ENCODE measurements at regions not wholly inside any gene's neighbourhood (a gene's known extent, or its start where the extent isn't known, plus 50 kb on each side); places are given as distances from the start of the nearest gene placed in this dataset.

- Mint-ChIP-seq H3K4me3 (no peak overlapping the region), H3K9me3 (peaks cover 0 to 3% (median 0%) of the 10 kb centered on the region in 7 donors)
Measured at GRCh38 chr5:135223891-135224625, 175.0 kb downstream of the MACROH2A1 start.

GRCh38 chr5:135223404-135223803, 175.6 kb downstream of the MACROH2A1 start:
- no peak overlapping the region for H3K4me3 Mint-ChIP-seq
- peak overlapping the region in 1 of 6 donors; percentile 41 for H3K27ac Mint-ChIP-seq
- peaks cover 0 to 3% (median 0%) of the 10 kb centered on the region in 7 donors for H3K9me3 Mint-ChIP-seq
- no peaks in the 10 kb centered on the region for H3K36me3 Mint-ChIP-seq
- DNase-seq: no peak
- H3K4me1 Mint-ChIP-seq: peaks cover 0 to 4% (median 0%) of the 10 kb centered on the region in 3 donors
- H3K27me3 Mint-ChIP-seq: peaks cover 13 to 16% (median 15%) of the 10 kb centered on the region in 3 donors
- no peak for ATAC-seq (ENCODE audit: low read depth in 2 of 2)

More at GRCh38 chr5:135223891-135224625, 175.0 kb downstream of the MACROH2A1 start:
- DNase-seq: no peak
- ATAC-seq (ENCODE audit: low read depth in 2 of 2): no peak
- Mint-ChIP-seq H3K27me3 (peaks cover 12 to 16% (median 13%) of the 10 kb centered on the region in 3 donors), H3K36me3 (no peaks in the 10 kb centered on the region), H3K27ac (peak overlapping the region in 1 of 6 donors; percentile 82), H3K4me1 (peaks cover 0 to 4% (median 0%) of the 10 kb centered on the region in 3 donors)

GRCh38 chr5:135222771-135223170, 176.3 kb downstream of the MACROH2A1 start:
- peaks cover 13 to 20% (median 16%) of the 10 kb centered on the region in 3 donors for H3K27me3 Mint-ChIP-seq
- no peak overlapping the region for H3K4me3 Mint-ChIP-seq
- no peak overlapping the region for H3K27ac Mint-ChIP-seq
- no peak for ATAC-seq (ENCODE audit: low read depth in 2 of 2)
- H3K36me3 Mint-ChIP-seq: no peaks in the 10 kb centered on the region
- DNase-seq: no peak
- H3K9me3 Mint-ChIP-seq: peaks cover 0 to 3% (median 0%) of the 10 kb centered on the region in 7 donors
- peaks cover 0 to 4% (median 0%) of the 10 kb centered on the region in 3 donors for H3K4me1 Mint-ChIP-seq

- peaks cover 0 to 3% (median 0%) of the 10 kb centered on the region in 7 donors for H3K9me3 Mint-ChIP-seq
- no peak for DNase-seq
- no peak overlapping the region for H3K4me3 Mint-ChIP-seq
- H3K36me3 Mint-ChIP-seq: no peaks in the 10 kb centered on the region
- H3K27ac Mint-ChIP-seq: no peak overlapping the region
- H3K27me3 Mint-ChIP-seq: peaks cover 13 to 16% (median 16%) of the 10 kb centered on the region in 3 donors
- ATAC-seq (ENCODE audit: low read depth in 2 of 2): no peak
- peaks cover 0 to 4% (median 0%) of the 10 kb centered on the region in 3 donors for H3K4me1 Mint-ChIP-seq
Measured at GRCh38 chr5:135222171-135222681, 176.8 kb downstream of the MACROH2A1 start.

GRCh38 chr5:135221696-135222095, 177.3 kb downstream of the MACROH2A1 start:
- Mint-ChIP-seq H3K4me3 (no peak overlapping the region), H3K27me3 (peaks cover 13 to 16% (median 16%) of the 10 kb centered on the region in 3 donors), H3K36me3 (no peaks in the 10 kb centered on the region), H3K4me1 (peaks cover 0 to 4% (median 0%) of the 10 kb centered on the region in 3 donors), H3K9me3 (peaks cover 0 to 3% (median 0%) of the 10 kb centered on the region in 7 donors), H3K27ac (no peak overlapping the region)
- no peak for ATAC-seq (ENCODE audit: low read depth in 2 of 2)
- DNase-seq: no peak

- DNase-seq: no peak
- peaks cover 13 to 18% (median 13%) of the 10 kb centered on the region in 3 donors for H3K27me3 Mint-ChIP-seq
- peaks cover 0 to 3% (median 0%) of the 10 kb centered on the region in 7 donors for H3K9me3 Mint-ChIP-seq
- peaks cover 0 to 4% (median 0%) of the 10 kb centered on the region in 3 donors for H3K4me1 Mint-ChIP-seq
- no peaks in the 10 kb centered on the region for H3K36me3 Mint-ChIP-seq
- H3K27ac Mint-ChIP-seq: peak overlapping the region in 1 of 6 donors; percentile 39
- no peak overlapping the region for H3K4me3 Mint-ChIP-seq
- no peak for ATAC-seq (ENCODE audit: low read depth in 2 of 2)
Measured at GRCh38 chr5:135221187-135221473, 177.9 kb downstream of the MACROH2A1 start.

- H3K9me3 Mint-ChIP-seq: peaks cover 0 to 3% (median 0%) of the 10 kb centered on the region in 7 donors
- ATAC-seq (ENCODE audit: low read depth in 2 of 2) (no peak), DNase-seq (no peak)
- H3K27ac Mint-ChIP-seq: peak overlapping the region in 1 of 6 donors; percentile 39
- peaks cover 0 to 4% (median 0%) of the 10 kb centered on the region in 3 donors for H3K4me1 Mint-ChIP-seq
- peaks cover 17 to 23% (median 17%) of the 10 kb centered on the region in 3 donors for H3K27me3 Mint-ChIP-seq
- H3K4me3 Mint-ChIP-seq: no peak overlapping the region
- no peaks in the 10 kb centered on the region for H3K36me3 Mint-ChIP-seq
Measured at GRCh38 chr5:135220394-135221186, 178.4 kb downstream of the MACROH2A1 start.

- Mint-ChIP-seq H3K4me3 (no peak overlapping the region), H3K36me3 (no peaks in the 10 kb centered on the region), H3K9me3 (peaks cover 0 to 3% (median 0%) of the 10 kb centered on the region in 7 donors), H3K4me1 (peaks cover 0 to 4% (median 0%) of the 10 kb centered on the region in 3 donors), H3K27me3 (peaks cover 13 to 31% (median 19%) of the 10 kb centered on the region in 3 donors), H3K27ac (peak overlapping the region in 1 of 6 donors; percentile 28)
- no peak for ATAC-seq (ENCODE audit: low read depth in 2 of 2)
- DNase-seq: no peak
Measured at GRCh38 chr5:135219868-135220267, 179.2 kb downstream of the MACROH2A1 start.

GRCh38 chr5:135218790-135219568, 180.1 kb downstream of the MACROH2A1 start:
- Mint-ChIP-seq H3K27me3 (peaks cover 9 to 28% (median 19%) of the 10 kb centered on the region in 3 donors), H3K36me3 (no peaks in the 10 kb centered on the region), H3K4me1 (no peaks in the 10 kb centered on the region), H3K9me3 (peaks cover 0 to 3% (median 0%) of the 10 kb centered on the region in 7 donors), H3K4me3 (no peak overlapping the region), H3K27ac (no peak overlapping the region)
- ATAC-seq (ENCODE audit: low read depth in 2 of 2) (no peak), DNase-seq (no peak)

GRCh38 chr5:135218486-135218755, 180.6 kb downstream of the MACROH2A1 start:
- ATAC-seq (ENCODE audit: low read depth in 2 of 2) (no peak), DNase-seq (no peak)
- Mint-ChIP-seq H3K4me3 (no peak overlapping the region), H3K27me3 (peaks cover 8 to 22% (median 19%) of the 10 kb centered on the region in 3 donors), H3K36me3 (no peaks in the 10 kb centered on the region), H3K9me3 (peaks cover 0 to 1% (median 0%) of the 10 kb centered on the region in 7 donors), H3K27ac (no peak overlapping the region), H3K4me1 (no peaks in the 10 kb centered on the region)

GRCh38 chr5:135217669-135218485, 181.2 kb downstream of the MACROH2A1 start:
- no peak for DNase-seq
- no peak overlapping the region for H3K4me3 Mint-ChIP-seq
- no peak for ATAC-seq (ENCODE audit: low read depth in 2 of 2)
- H3K36me3 Mint-ChIP-seq: no peaks in the 10 kb centered on the region
- no peaks in the 10 kb centered on the region for H3K4me1 Mint-ChIP-seq
- no peaks in the 10 kb centered on the region for H3K9me3 Mint-ChIP-seq
- no peak overlapping the region for H3K27ac Mint-ChIP-seq
- H3K27me3 Mint-ChIP-seq: peaks cover 8 to 19% (median 19%) of the 10 kb centered on the region in 3 donors

GRCh38 chr5:135216471-135217343, 182.3 kb downstream of the MACROH2A1 start:
- H3K9me3 Mint-ChIP-seq: no peaks in the 10 kb centered on the region
- no peaks in the 10 kb centered on the region for H3K36me3 Mint-ChIP-seq
- no peaks in the 10 kb centered on the region for H3K4me1 Mint-ChIP-seq
- DNase-seq (no peak), ATAC-seq (ENCODE audit: low read depth in 2 of 2) (no peak)
- no peak overlapping the region for H3K27ac Mint-ChIP-seq
- H3K4me3 Mint-ChIP-seq: no peak overlapping the region
- peaks cover 8 to 19% (median 19%) of the 10 kb centered on the region in 3 donors for H3K27me3 Mint-ChIP-seq

Measured in naive B cell (primary cell).